ENCODE measurements at regions not wholly inside any gene's neighbourhood (a gene's known extent, or its start where the extent isn't known, plus 50 kb on each side); places are given as distances from the start of the nearest gene placed in this dataset.
"Not testable (repeated sequence)": the region's sequence is repeated elsewhere in the genome, so short reads cannot be mapped to it uniquely, and the experiment has no call there.

GRCh38 chr16:87207509-87207908 is 109.7 kb downstream of the C16orf95 start:
- no peak overlapping the region for H3K27ac ChIP-seq
- H3K27me3 ChIP-seq, result no peaks in the 10 kb centered on the region
- no peaks in the 10 kb centered on the region for H3K36me3 ChIP-seq
- no peak overlapping the region for H3K4me3 ChIP-seq
- TF ChIP-seq CTCF (IDR thresholded peaks at IDR 0.05), result no peak
- peaks cover 4% of the 10 kb centered on the region for H3K4me1 ChIP-seq
- H3K9me3 ChIP-seq, result no peaks in the 10 kb centered on the region
- ATAC-seq (no peak), DNase-seq (no peak)
- intact Hi-C loops (cut with DNase I), result no loop called here

GRCh38 chr16:87207965-87208364 is 109.2 kb downstream of the C16orf95 start:
- no peak for TF ChIP-seq CTCF (IDR thresholded peaks at IDR 0.05)
- Histone ChIP-seq H3K27ac (no peak overlapping the region), H3K27me3 (no peaks in the 10 kb centered on the region), H3K4me1 (peaks cover 4% of the 10 kb centered on the region), H3K36me3 (no peaks in the 10 kb centered on the region), H3K4me3 (no peak overlapping the region), H3K9me3 (no peaks in the 10 kb centered on the region)
- DNase-seq, result no peak
- intact Hi-C loops (cut with DNase I), result no loop called here
- ATAC-seq, result no peak

- intact Hi-C loops (cut with DNase I); ATAC-seq: not testable (repeated sequence)
Measured at GRCh38 chr16:87208968-87209367, 108.2 kb downstream of the C16orf95 start.

GRCh38 chr16:87209808-87210512 is 107.2 kb downstream of the C16orf95 start:
- no peak for TF ChIP-seq CTCF (IDR thresholded peaks at IDR 0.05)
- no peak for DNase-seq
- no peaks in the 10 kb centered on the region for H3K9me3 ChIP-seq
- H3K4me3 ChIP-seq, result no peak overlapping the region
- intact Hi-C loops (cut with DNase I), result no loop called here
- no peak overlapping the region for H3K27ac ChIP-seq
- no peaks in the 10 kb centered on the region for H3K4me1 ChIP-seq
- H3K27me3 ChIP-seq, result no peaks in the 10 kb centered on the region
- no peaks in the 10 kb centered on the region for H3K36me3 ChIP-seq
- no peak for ATAC-seq

More at GRCh38 chr16:87208968-87209367, 108.2 kb downstream of the C16orf95 start:
- not testable (repeated sequence) for H3K4me1 ChIP-seq, H3K27me3 ChIP-seq, DNase-seq, H3K9me3 ChIP-seq, H3K27ac ChIP-seq, H3K36me3 ChIP-seq, H3K4me3 ChIP-seq

- Histone ChIP-seq H3K27me3 (no peaks in the 10 kb centered on the region), H3K4me3 (no peak overlapping the region), H3K27ac (no peak overlapping the region), H3K36me3 (no peaks in the 10 kb centered on the region), H3K4me1 (no peaks in the 10 kb centered on the region), H3K9me3 (no peaks in the 10 kb centered on the region)
- ATAC-seq (no peak), DNase-seq (no peak)
- intact Hi-C loops (cut with DNase I), result no loop called here
- TF ChIP-seq CTCF (IDR thresholded peaks at IDR 0.05), result no peak
Measured at GRCh38 chr16:87210894-87211293, 106.3 kb downstream of the C16orf95 start.

- no peaks in the 10 kb centered on the region for H3K9me3 ChIP-seq
- H3K27me3 ChIP-seq, result no peaks in the 10 kb centered on the region
- intact Hi-C loops (cut with DNase I), result no loop called here
- no peak for DNase-seq
- no peaks in the 10 kb centered on the region for H3K36me3 ChIP-seq
- ATAC-seq, result no peak
- no peak overlapping the region for H3K27ac ChIP-seq
- TF ChIP-seq CTCF (IDR thresholded peaks at IDR 0.05), result no peak
- H3K4me3 ChIP-seq, result no peak overlapping the region
- no peaks in the 10 kb centered on the region for H3K4me1 ChIP-seq
Measured at GRCh38 chr16:87212026-87212425, 105.2 kb downstream of the C16orf95 start.

Data from upper lobe of right lung (tissue), 1 donor.